Right atrium auricular region (tissue), 2 donors: ENCODE measurements at regions not wholly inside any gene's neighbourhood (a gene's known extent, or its start where the extent isn't known, plus 50 kb on each side); places are given as distances from the start of the nearest gene placed in this dataset.

Experiments used
- DNase-seq: peaks from one replicate; pipeline ENCODE4 v3.0.0-alpha.2; 2019; ENCODE audit warnings: low spot score
- H3K27ac ChIP-seq, 2 donors: fragments of 200-600 bp; sonication (generic); 1 replicate in 1 of 2; 2 replicates in 1 of 2; pipeline ENCODE4 v1.5.1; 2016 to 2019
- H3K27me3 ChIP-seq, 2 donors: fragments of 200-600 bp; sonication (generic); one replicate each; pipeline versions ENCODE4 v1.5.1 to v1.6.0; 2017 to 2019
- H3K36me3 ChIP-seq: fragments of 200-600 bp; sonication (generic); one replicate; pipeline ENCODE4 v1.5.1; 2016
- H3K4me1 ChIP-seq, 2 donors: fragments of 200-600 bp; sonication (generic); one replicate each; pipeline versions ENCODE4 v1.5.1 to v1.6.0; 2017 to 2019
- H3K4me3 ChIP-seq, 2 donors: fragments of 200-600 bp; sonication (generic); 1 replicate in 1 of 2; 2 replicates in 1 of 2; pipeline ENCODE4 v1.5.1; 2017 to 2019; ENCODE audit warnings: mild to moderate bottlenecking in 1 of 2, moderate library complexity in 1 of 2
- H3K9me3 ChIP-seq, 2 donors: fragments of 200-600 bp; sonication (generic); one replicate each; pipeline ENCODE4 v1.5.1; 2019
- TF ChIP-seq, protein P1 (sequence below), 2 donors: fragments of 200-600 bp; sonication (generic); IDR thresholded peaks; one replicate each; pipeline ENCODE4 v1.5.1; 2019; ENCODE audit warnings: antibody characterized with exemption in 2 of 2

DNA sequence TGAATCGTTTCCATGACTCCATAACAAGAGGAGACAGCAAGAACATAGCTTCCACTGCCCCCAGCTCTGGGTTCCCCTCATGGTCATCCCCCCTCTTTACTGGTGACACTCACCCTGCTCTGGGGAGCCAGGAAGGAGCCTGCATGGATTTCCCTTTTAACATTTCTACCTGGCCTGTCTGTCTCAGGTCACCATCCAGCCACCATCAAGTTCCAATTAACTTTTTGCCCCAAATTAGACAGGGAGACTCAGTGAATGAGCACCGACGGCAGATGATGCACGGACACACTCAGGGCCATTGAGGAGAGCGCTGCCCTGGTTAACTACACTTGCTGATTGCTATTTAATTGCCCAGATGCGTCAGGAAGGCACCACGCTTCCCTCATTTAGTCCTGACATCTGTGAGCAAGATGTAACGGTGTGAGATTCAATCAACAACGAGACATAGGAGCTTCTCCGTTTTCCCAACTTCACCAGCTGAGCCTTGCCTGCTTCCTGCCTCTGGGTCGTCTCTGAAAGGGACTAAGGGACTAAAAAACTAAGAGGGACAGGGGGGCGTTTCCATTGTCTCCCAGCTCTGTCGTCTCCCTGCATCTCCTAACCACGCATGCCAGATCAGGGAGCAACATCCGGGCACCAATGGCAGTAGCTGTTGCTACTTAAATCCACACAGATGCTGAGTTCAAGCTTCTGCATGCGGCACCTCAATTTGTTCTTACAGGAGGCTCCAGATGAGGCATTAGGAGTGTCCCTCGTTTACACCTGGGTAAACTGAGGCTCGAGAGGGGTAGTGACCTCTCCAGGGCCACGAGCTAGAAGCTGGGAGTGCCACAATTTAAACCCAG, 426.7 kb downstream of the NPHP4 start:
- Histone ChIP-seq H3K4me3 (no peak overlapping the region), H3K36me3 (no peaks in the 10 kb centered on the region), H3K4me1 (no peaks in the 10 kb centered on the region), H3K27ac (no peak overlapping the region), H3K27me3 (no peaks in the 10 kb centered on the region), H3K9me3 (peaks cover 0 to 10% of the 10 kb centered on the region in 2 donors)
- TF ChIP-seq, protein P1, sequence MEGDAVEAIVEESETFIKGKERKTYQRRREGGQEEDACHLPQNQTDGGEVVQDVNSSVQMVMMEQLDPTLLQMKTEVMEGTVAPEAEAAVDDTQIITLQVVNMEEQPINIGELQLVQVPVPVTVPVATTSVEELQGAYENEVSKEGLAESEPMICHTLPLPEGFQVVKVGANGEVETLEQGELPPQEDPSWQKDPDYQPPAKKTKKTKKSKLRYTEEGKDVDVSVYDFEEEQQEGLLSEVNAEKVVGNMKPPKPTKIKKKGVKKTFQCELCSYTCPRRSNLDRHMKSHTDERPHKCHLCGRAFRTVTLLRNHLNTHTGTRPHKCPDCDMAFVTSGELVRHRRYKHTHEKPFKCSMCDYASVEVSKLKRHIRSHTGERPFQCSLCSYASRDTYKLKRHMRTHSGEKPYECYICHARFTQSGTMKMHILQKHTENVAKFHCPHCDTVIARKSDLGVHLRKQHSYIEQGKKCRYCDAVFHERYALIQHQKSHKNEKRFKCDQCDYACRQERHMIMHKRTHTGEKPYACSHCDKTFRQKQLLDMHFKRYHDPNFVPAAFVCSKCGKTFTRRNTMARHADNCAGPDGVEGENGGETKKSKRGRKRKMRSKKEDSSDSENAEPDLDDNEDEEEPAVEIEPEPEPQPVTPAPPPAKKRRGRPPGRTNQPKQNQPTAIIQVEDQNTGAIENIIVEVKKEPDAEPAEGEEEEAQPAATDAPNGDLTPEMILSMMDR (IDR thresholded peaks at IDR 0.05) = no peak
- no peak for DNase-seq

DNA sequence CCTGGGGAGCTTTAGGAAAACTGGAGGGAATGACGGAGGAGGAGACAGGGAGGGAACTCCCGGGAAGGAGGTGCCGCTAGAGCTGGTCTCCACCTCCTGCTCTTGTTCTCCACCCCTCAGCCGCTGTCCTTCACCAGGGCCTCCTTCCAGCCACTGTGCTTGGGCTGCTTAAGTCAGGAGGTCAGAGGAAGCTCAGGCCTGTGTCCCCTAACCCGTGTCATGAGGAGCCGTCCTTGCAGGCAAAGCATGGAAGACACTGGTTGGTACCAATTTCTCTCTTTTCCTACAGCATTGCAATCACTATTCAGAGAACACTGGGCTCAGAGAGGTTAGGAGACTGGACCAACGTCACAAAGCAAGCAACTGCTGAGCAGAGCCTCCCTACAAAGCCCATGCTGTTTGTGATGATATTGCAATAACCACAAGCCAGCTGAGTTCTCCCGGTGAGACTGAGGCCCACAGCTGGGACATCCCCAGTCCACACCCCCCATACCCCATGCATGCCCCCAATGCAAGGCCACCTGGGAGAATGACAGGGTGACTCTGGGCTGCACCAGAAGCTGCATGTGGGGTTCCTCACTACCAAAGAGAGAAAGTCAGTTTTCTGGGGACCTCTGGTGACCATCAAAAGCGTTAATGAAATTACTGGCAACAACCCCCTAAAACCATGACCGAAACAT, 427.5 kb downstream of the NPHP4 start:
- DNase-seq = no peak
- TF ChIP-seq, protein P1 (IDR thresholded peaks at IDR 0.05) = no peak

DNA sequence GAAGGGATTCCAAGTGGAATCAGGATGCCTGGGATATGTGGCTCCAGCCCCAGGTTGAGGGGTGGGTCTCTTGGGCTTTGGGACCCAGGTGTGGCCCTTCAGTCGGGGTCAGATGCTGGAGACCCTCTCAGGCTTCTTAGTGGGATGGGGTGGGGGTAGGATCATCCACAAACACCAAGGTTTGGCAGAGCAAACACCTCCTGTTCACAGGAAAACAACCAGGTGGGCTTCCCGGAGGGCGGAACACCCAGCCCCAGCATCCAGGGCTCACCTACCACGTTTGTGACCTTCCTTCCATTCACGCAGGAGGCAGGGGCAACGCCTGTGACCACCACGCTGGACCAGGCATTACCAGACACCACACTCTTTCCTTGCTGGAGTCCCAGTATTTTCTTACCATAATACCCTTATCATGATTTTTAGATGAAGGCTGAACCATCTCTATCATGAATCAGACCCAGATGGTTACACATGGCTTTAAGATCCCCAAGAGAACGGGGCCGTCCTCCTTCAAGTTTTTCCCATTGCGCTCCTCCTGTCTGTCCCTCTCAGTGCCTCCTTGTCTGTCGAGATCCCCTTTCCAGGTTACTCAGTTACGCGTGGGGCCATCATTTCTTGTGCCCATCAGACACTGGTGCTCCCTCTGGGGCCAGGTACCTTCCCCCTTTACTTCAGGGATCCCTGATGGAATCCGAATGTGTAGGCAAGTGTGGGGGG, 428.2 kb downstream of the NPHP4 start:
- peak; percentile 48 for DNase-seq

More for the DNA sequence above, 427.5 kb downstream of the NPHP4 start:
- Histone ChIP-seq H3K9me3 (peaks cover 0 to 7% of the 10 kb centered on the region in 2 donors), H3K4me1 (no peaks in the 10 kb centered on the region), H3K36me3 (no peaks in the 10 kb centered on the region), H3K4me3 (no peak overlapping the region), H3K27ac (no peak overlapping the region), H3K27me3 (no peaks in the 10 kb centered on the region)

DNA sequence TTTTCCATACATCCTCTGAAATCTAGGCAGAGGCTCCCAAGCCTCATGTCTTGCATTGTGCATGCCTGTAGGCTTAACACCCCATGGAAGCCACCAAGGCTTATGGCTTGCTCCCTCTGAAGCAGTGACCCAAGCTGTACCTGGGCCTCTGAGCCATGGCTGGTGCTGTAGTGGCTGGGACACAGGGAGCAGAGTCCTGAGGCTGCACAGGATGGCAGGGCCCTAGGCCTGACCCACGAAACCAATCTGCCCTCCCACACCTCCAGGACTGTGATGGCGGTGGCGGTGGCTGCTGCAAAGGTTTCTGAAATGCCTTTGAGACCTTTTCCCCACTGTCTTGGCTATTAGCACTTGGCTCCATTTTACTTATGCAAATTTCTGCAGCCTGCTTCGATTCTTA, 429.5 kb downstream of the NPHP4 start:
- H3K27ac ChIP-seq = no peak overlapping the region
- DNase-seq = no peak
- H3K27me3 ChIP-seq = no peaks in the 10 kb centered on the region
- no peaks in the 10 kb centered on the region for H3K4me1 ChIP-seq
- peaks cover 0 to 19% of the 10 kb centered on the region in 2 donors for H3K9me3 ChIP-seq
- TF ChIP-seq, protein P1 (IDR thresholded peaks at IDR 0.05) = no peak
- no peaks in the 10 kb centered on the region for H3K36me3 ChIP-seq
- no peak overlapping the region for H3K4me3 ChIP-seq

More for the DNA sequence above, 428.2 kb downstream of the NPHP4 start:
- Histone ChIP-seq H3K36me3 (no peaks in the 10 kb centered on the region), H3K9me3 (peaks cover 0 to 7% of the 10 kb centered on the region in 2 donors), H3K4me1 (no peaks in the 10 kb centered on the region), H3K4me3 (no peak overlapping the region), H3K27me3 (no peaks in the 10 kb centered on the region), H3K27ac (no peak overlapping the region)
- TF ChIP-seq, protein P1 (IDR thresholded peaks at IDR 0.05) = no peak

DNA sequence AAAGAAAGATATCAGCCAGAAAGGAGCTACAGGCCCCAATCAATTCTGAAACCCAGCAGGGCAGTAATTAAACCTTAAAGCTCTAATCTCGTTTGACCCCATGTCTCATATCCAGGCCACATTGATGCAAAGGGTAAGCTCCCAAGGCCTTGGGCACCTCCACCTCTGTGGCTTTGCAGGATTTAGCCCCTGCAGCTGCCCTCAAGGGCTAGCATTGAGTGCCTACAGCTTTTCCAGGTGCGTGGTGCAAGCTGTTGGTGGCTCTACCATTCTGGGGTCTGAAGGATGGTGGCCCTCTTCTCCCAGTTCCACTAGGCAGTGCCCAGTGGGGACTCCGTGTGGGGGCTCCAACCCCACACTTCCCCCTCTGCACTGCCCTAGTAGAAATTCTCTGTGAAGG, 429.9 kb downstream of the NPHP4 start:
- Histone ChIP-seq H3K27me3 (no peaks in the 10 kb centered on the region), H3K4me1 (no peaks in the 10 kb centered on the region), H3K27ac (no peak overlapping the region), H3K9me3 (peaks cover 0 to 19% of the 10 kb centered on the region in 2 donors), H3K4me3 (no peak overlapping the region), H3K36me3 (no peaks in the 10 kb centered on the region)
- peak; percentile 50 for DNase-seq
- TF ChIP-seq, protein P1 (IDR thresholded peaks at IDR 0.05) = no peak
